GM12873 (cell line): ENCODE measurements at regions not wholly inside any gene's neighbourhood (a gene's known extent, or its start where the extent isn't known, plus 50 kb on each side); places are given as distances from the start of the nearest gene placed in this dataset.
A peak's percentile ranks its signal among the peaks of the same experiment; 100 is the strongest.

Source experiments
- TF ChIP-seq, protein P1 (sequence below): IDR thresholded peaks from 2 replicates; pipeline ENCODE4 v1.5.1; 2012; ENCODE audit warnings: low read depth, mild to moderate bottlenecking, moderate library complexity, low read length, control low read depth; ENCODE audit not compliant: insufficient read depth; ENCODE audit errors: missing control alignments

DNA sequence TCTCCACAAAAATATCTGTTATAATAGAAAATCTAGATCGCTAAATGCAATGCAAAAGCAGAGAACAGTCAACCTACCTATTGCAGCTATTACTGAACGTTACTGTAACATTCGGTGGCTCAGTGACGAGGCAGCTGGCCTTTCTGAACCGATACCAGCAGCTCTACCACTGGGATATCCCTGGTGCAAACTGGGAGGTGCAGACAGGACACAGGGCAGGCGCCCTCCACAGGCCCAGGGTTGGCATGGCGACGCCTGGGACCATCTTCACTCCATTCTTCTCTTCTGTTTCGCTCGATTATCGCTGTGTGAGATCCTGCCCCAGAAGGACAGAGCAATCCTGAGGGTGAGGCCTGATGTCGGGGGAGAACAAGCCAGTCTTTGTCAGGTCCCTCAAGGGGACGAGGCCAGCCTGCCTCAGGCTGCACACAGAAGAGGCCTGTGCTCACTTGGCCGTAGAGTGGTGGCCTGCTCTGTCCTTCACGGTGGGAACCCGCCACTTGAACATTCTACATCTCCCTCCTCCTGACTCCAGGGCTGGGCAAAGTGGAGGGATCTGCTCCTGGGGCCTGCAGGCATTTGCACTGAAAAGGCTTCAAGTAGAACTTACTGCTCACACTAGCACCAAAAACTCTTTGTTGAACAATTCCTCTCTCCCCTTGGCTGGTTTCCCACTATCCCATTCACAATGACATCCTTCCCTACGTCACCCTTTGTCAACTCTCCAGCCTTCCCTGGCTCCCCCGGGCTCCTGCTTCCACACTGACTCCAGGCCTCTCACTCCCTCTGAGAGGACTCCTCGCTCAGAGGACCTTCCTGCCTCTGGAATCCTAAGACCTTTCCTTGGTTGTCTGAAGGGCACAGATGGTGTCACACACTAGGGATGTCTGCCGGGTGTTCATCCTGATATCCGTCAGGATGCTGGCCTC is 49.7 kb downstream of the CYRIA start:
- TF ChIP-seq, protein P1, sequence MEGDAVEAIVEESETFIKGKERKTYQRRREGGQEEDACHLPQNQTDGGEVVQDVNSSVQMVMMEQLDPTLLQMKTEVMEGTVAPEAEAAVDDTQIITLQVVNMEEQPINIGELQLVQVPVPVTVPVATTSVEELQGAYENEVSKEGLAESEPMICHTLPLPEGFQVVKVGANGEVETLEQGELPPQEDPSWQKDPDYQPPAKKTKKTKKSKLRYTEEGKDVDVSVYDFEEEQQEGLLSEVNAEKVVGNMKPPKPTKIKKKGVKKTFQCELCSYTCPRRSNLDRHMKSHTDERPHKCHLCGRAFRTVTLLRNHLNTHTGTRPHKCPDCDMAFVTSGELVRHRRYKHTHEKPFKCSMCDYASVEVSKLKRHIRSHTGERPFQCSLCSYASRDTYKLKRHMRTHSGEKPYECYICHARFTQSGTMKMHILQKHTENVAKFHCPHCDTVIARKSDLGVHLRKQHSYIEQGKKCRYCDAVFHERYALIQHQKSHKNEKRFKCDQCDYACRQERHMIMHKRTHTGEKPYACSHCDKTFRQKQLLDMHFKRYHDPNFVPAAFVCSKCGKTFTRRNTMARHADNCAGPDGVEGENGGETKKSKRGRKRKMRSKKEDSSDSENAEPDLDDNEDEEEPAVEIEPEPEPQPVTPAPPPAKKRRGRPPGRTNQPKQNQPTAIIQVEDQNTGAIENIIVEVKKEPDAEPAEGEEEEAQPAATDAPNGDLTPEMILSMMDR: peak; percentile 14

DNA sequence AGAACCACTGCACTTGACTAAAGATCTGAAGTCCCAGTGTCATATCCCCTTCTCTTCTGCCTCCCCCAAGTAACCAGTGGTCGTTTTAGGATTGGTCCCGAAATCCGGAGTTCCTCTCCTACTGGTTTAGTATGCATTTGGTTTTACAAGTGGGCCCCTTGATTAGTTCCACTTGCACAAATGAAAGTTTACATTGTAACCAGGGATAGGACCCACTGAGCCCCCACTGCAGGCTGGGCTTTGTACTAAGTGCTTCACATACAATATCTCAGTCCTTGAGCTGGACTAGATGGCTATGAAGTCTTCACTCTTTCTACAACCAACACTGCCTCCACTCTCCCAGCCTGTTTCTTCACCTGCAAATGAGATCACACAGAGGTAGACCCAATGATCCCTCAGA is 50.4 kb downstream of the CYRIA start:
- TF ChIP-seq, protein P1: no peak

DNA sequence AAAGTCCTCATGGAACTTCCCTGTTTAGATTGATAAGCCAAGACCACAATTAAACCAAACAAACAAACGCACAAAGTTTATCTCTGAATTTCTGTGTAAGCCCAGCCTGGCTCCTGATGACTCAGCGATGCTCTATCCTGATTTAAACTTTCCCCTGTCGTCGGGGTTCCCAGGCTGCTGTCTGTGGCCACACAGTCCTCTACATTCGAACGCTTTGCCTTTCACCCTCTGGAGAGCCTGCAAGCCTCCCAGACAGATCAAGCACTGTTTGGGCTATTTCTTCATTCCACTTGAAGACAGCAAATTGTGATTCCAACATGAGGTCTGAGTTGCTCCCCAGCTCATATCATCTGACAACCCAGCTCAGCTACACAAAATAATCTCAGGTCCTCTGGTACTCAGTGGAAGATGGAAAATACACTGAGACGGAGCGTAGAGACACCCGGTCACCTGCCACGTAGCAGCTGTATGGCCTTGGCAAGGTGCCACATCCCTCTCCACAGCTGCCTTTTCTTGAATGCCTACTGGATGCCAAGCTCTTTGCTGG is 51.2 kb downstream of the CYRIA start:
- TF ChIP-seq, protein P1: no peak

DNA sequence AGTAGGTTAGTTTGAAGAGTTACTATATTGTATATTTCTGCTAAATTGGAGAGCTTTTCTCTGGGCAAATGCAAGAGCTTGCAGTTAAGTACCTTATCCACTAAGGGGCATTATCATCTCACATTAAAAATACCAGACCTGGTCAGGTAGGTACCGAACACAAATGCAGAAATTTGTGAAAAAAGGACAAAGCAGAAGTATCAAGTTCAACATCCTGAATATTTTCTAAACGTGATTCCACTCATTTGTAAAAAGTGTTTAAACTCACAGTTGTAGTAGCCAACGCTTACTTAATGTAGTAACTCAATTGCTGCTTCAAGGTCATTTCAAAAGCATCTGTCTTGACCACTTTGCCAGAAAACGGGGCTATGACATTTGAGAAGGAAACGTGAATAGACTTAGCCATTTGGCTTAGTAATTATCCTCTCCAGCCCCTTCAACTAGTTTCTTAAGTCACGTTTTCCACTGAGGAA is 52.1 kb downstream of the CYRIA start:
- TF ChIP-seq, protein P1: peak; percentile 49

DNA sequence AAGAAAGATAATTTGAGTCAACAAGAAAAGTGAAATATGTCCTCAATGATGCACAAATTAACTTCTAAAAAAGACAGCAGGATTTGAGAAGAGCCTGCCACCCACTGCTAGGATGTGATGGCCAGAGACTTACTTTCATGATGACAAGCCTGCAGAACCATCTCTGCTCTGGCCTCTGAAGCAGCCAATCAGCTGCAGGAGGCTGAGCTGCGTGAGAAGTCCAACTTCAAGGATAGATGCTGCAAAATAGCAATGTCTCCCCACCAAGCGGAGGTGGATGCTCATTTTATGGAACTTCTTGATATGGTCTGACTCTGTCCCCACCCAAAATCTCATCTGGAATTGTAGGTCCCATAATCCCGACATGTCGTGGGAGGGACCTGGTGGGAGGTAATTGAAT is 53.1 kb downstream of the CYRIA start:
- TF ChIP-seq, protein P1: no peak

DNA sequence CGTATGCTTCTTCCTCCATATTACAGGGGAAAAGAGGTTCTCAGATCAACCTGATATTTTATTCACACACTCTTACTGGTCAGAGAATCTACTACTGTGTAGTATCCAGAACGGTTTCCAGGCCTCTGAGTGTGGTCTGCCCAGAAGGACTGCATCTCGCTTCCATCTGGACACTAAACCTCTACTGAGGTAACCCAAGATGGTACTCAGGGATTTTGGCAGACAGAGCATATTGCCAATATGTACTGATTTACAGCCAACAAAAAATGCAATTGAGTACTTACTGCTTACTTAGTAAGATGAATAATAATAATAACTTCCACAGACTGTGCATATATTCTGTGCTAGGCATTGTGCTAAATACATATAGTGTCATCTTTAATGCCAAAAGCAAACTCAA is 55.8 kb downstream of the CYRIA start:
- TF ChIP-seq, protein P1: no peak

DNA sequence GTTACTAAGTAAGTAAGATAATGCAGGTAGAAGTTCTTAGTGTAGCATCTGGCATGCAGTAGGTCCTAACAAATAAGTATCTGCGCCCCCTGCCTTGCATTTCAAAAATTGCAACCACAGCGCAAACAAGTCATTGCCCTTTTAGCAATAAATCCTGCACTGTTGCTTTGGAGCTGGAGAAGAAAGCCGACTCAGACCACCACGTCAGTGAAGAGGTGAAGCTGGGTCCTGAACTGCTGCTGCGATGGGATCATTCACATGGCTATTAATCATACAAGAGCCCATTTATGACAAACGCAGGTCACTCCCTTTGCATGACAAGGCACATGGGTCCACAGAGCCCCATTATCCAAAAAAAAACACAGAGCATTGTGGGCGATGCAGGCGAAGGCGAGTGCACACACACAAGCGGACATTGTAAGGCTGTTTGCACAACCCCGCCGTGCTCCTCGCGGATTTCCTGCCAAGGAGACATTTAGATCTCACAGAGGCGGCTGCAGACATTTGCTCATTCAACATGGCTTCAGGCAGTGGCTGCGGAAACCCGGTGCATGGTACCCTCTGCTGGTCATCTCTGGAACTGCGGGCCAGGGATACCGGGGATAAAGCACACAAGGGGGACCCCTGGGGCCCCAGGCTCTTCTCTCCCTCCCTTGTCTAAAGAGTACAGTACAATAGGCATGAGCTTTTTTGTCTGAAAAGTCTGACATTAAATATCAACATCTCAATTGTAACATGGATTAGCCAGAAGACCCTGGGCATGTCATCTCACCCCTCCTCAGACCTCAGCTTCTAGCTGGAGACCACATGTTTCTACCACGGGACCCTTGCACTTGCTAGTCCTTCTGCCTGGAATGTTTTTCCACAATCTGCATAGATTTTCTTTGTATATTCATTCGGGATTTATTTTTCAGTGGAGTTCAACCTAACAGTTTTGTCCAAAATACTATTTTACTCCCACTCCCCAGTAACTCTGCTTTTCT is 56.7 kb downstream of the CYRIA start:
- TF ChIP-seq, protein P1: peak; percentile 96
